ENCODE measurements at regions not wholly inside any gene's neighbourhood (a gene's known extent, or its start where the extent isn't known, plus 50 kb on each side); places are given as distances from the start of the nearest gene placed in this dataset.
"Not testable (repeated sequence)": the region's sequence is repeated elsewhere in the genome, so short reads cannot be mapped to it uniquely, and the experiment has no call there.

DNA sequence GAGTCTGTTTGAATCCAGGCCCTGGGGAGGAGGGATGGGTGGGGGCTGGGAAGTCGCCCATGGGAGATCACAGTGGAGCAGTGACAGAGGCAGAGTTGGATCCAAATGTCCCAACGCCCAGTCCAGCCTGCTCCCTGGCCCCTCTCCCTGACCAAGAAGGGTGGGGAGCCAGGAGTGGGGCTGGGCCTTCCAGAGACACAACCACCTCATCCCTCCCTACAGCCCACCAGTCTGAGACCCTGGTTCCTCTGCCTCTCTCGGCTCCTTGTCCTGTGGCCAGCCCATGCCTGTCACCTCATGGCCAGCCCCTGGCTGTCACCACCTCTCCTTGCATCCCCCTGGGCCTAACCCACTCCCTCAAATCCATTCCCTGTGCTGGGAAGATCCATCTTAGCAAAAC lies 71.2 kb upstream of the PRR5 start:
- no peak for DNase-seq

DNA sequence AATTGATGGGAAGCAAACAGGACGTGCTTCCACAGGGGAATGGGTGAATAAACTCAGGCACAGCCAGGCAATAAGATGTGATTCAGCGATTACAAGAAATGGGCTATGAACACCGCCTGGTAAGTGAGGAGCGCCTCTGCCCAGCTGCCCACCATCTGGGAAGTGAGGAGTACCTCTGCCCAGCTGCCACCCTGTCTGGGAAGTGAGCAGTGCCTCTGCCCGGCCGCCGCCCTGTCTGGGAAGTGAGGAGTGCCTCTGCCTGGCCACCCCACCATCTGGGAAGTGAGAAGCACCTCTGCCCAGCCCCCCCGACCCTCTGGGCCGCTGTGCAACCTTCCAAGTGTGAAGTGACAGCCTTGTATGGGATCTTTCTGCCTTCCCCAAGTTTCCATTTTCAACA lies 73.2 kb upstream of the PRR5 start:
- no peak for DNase-seq

DNA sequence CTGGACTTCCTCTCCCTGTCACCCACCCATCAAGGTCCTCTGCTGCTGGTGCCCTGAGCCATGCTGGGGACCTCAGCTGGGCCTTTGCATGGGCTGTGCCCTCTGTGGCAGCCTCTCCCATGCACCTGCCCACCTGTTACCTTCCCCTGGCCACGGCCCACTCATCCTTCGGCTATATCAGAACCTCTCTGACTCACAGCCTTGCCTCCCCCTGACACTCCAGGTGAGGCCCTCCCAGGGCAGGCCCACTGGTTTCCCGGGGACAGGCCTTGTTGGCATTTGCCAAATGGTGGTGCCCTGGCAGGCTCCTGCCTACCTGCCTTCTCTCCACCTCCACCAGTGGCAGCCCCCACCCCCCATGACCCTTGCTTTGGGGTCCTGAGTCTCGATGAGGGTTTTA lies 73.7 kb upstream of the PRR5 start:
- DNase-seq, result no peak

GRCh38 chr22:44627521-44628139 lies 74.4 kb upstream of the PRR5 start:
- no peak for DNase-seq

DNA sequence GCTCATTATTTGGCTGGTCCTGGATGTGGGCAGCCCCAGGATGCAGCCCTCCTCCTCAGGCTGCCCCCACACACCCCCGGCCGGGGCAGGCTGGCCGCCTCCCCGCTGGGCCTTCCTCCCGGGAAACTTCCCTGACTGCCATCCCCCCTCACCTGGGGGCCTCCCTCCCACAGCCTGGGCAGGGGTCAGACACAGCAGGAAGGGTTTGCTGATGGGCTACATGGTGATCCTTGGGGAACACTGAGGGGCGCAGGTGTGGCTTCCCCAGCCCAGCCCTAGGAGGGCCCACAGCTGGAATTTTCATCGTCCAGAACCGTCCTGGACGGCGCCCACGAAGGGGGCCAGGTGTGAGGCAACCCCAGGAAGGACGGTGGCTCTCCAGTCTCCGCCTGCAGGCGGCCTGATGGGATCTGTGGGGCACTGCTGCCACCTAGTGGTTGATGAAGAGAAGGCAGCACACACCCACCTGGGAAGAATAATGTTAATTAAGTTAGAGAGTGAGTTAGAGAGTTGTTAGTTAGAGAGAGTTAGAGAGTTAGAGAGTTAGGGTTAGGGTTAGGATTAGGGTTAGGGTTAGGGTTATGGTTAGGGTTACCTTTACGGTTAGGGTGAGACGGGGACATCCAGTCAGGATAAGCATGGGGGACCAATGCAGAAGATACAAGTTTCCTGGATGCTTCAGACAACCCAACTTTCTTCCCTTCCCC lies 75.9 kb upstream of the PRR5 start:
- peak; percentile 80 for DNase-seq

DNA sequence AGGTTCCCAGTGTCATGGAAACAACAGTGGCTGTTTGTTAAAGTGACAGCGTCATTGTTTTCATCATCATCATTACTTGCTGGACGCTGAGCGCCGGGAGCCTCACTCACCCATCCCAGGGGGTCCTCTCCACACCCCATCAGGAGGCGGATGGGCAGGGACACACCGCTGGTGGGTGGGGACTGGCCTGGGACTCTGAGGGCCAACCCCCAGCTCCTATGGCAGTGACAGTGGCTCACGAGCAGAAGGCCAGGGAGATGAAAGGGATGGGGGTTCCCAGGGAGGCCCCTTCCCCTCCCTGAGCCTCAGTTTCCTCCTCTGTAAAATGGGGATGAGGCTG lies 76.6 kb upstream of the PRR5 start:
- no peak for DNase-seq

DNA sequence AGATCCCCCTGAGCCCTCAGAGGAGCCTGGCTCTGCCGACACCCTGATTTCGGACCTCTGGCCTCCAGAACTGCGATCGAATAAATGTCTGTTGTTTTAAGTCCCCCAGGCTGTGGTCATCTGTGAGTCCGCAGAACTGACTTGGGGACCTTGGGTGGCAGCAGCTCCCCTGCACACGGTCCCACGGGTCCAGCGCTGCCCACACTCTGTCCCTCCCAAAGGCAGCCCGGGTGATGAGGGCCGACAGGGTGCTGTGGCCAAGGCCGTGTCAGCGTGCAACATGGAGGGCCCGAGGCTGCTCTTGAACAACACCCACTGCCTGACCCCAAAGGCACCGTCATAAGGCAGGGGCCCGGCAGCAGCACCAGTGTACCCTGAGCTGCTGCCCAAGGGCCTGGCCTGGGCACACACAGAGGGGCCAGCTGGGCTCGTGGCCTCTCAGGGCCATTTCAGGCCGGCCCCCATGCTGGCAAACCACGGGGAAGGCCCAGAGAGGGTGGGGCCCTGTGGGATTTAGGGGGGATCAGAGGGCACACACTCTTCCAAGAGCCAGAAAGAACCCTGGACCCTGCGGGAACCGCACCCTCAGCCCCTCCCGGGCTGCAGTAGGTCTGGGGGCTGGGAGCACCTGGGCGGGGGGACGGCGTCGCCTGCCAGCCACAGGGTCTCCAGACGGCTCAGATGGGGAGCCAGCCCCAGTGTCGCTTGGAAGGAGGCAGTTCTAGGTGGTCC lies 77.1 kb upstream of the PRR5 start:
- no peak for DNase-seq

- no peak for DNase-seq
These were observed 78.1 kb upstream of the PRR5 start for GRCh38 chr22:44623771-44624510.

- no peak for DNase-seq
These were observed 79.3 kb upstream of the PRR5 start for GRCh38 chr22:44622679-44623078.

GRCh38 chr22:44622147-44622427 lies 79.9 kb upstream of the PRR5 start:
- DNase-seq, result no peak

DNA sequence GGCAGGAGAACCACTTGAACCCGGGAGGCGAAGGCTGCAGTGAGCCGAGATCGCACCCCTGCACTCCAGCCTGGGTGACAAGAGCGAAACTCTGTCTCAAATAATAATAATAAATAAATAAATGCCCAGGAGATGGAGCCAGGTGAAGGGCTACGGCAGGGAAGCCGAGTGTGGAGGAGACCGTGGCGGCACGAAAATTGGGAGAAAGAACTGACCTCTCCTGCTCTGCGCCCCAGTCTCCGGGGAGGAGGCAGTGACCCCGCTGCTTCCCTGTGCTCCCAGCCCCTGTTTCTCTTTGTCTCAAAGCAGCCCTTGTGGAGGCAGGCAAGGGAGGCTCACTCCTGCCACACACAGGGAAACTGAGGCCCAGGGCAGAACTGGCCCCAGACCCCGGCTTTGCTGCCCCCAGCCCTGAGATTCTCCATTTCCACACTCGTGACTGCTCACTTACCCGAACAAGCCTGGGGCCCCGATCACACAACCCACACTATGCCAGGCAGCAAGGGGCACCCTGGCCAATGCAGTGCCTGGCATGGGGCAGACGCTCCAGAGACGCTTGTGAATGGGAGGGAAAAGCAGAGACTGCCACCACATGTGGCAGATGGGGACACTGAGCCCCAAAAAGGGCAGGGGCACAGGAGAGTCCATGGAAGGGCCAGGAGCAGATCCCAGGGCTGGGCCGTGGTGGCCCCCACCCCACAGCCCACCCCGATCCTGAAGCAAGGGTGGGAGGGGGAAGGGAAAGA lies 80.4 kb upstream of the PRR5 start:
- no peak for DNase-seq

- DNase-seq, result no peak
These were observed 81.2 kb upstream of the PRR5 start for GRCh38 chr22:44620841-44621257.

- DNase-seq, result peak; percentile 72
These were observed 81.7 kb upstream of the PRR5 start for GRCh38 chr22:44620129-44620840.

GRCh38 chr22:44619560-44620128 lies 82.4 kb upstream of the PRR5 start:
- DNase-seq, result not testable (repeated sequence)

DNA sequence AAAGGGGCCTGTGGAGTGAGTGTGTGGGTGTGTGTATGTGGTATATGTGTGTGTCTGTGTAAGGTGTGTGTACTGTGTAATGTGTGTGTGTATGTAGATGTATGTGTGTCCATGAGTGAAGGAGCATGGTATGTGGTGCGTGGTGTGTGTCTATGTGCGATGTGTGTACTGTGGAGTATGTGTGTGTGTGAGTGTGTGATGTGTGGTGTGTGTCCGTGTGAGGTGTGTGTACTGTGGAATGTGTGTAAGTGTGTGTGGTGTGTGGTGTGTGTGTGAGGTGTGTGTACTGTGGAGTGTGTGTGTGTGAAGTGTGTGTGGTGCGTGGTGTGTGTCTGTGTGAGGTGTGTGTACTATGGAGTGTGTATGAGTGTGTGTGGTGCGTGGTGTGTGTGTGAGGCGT lies 83.1 kb upstream of the PRR5 start:
- not testable (repeated sequence) for DNase-seq

- no peak for DNase-seq
These were observed 83.6 kb upstream of the PRR5 start for GRCh38 chr22:44618400-44618799.

GRCh38 chr22:44617828-44618227 lies 84.2 kb upstream of the PRR5 start:
- no peak for DNase-seq

DNA sequence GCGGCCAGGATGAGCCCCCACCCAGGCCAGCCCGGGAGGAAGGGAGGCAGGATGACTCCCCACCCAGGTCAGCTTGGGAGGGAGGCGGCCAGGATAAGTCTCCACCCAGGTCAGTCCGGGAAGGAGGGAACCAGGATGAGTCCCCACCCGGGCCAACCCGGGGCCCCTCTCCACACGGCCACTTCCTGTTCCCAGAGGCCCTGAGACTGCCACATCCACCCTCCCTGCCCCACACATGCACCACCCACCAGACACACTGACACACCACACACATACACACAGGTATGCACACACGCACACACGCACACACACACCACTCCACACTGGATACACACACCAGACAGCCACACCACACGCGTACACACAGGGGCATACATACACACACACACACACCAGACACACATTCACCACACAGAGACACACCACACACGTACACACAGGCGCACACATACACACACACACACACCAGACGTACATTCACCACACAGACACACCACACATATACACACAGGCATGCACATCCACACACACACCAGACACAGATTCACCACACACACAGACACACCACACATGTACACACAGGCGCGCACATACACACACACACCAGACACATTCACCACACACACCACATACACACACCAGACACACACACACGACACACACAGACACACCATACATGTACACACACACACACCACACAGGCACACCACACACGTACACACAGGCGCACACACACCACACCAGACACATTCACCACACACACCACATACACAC lies 84.9 kb upstream of the PRR5 start:
- no peak for DNase-seq

GRCh38 chr22:44616461-44616860 lies 85.5 kb upstream of the PRR5 start:
- no peak for DNase-seq

GRCh38 chr22:44615602-44616180 lies 86.3 kb upstream of the PRR5 start:
- DNase-seq, result no peak
